HG03103 (cell line): ENCODE measurements at regions not wholly inside any gene's neighbourhood (a gene's known extent, or its start where the extent isn't known, plus 50 kb on each side); places are given as distances from the start of the nearest gene placed in this dataset.
"Not testable (repeated sequence)": the region's sequence is repeated elsewhere in the genome, so short reads cannot be mapped to it uniquely, and the experiment has no call there.

ENCODE experiments used
- ATAC-seq: cut with Tn5 transposase; IDR thresholded peaks from one replicate; pipeline ENCODE4 v1.9.1; 2021; ENCODE audit warnings: low read depth; ENCODE audit not compliant: unreplicated experiment

GRCh38 chr6:170200458-170200891, 90.4 kb downstream of the DLL1 start:
- no peak for ATAC-seq

GRCh38 chr6:170199716-170200115, 91.2 kb downstream of the DLL1 start:
- no peak for ATAC-seq

- no peak for ATAC-seq
Observed at GRCh38 chr6:170198298-170198697, 92.6 kb downstream of the DLL1 start.

GRCh38 chr6:170193326-170193821, 97.5 kb downstream of the DLL1 start:
- ATAC-seq, result no peak

- no peak for ATAC-seq
Observed at GRCh38 chr6:170192905-170193304, 98.0 kb downstream of the DLL1 start.

GRCh38 chr6:170192101-170192500, 98.8 kb downstream of the DLL1 start:
- ATAC-seq, result not testable (repeated sequence)

GRCh38 chr6:170190046-170190445, 100.8 kb downstream of the DLL1 start:
- no peak for ATAC-seq

- no peak for ATAC-seq
Observed at GRCh38 chr6:170189236-170189635, 101.6 kb downstream of the DLL1 start.

- ATAC-seq, result no peak
Observed at GRCh38 chr6:170188571-170189001, 102.3 kb downstream of the DLL1 start.

- ATAC-seq, result no peak
Observed at GRCh38 chr6:170187669-170188566, 103.0 kb downstream of the DLL1 start.

GRCh38 chr6:170186941-170187668, 103.8 kb downstream of the DLL1 start:
- ATAC-seq, result no peak

- no peak for ATAC-seq
Observed at GRCh38 chr6:170186006-170186935, 104.6 kb downstream of the DLL1 start.

- no peak for ATAC-seq
Observed at GRCh38 chr6:170185175-170185978, 105.5 kb downstream of the DLL1 start.

GRCh38 chr6:170184316-170184715, 106.6 kb downstream of the DLL1 start:
- no peak for ATAC-seq

GRCh38 chr6:170183521-170183920, 107.4 kb downstream of the DLL1 start:
- no peak for ATAC-seq

- no peak for ATAC-seq
Observed at GRCh38 chr6:170182781-170183120, 108.1 kb downstream of the DLL1 start.

- no peak for ATAC-seq
Observed at GRCh38 chr6:170182093-170182780, 108.6 kb downstream of the DLL1 start.

GRCh38 chr6:170181338-170181690, 109.6 kb downstream of the DLL1 start:
- ATAC-seq, result no peak

- ATAC-seq, result no peak
Observed at GRCh38 chr6:170180671-170181337, 110.1 kb downstream of the DLL1 start.
